ENCODE measurements at regions not wholly inside any gene's neighbourhood (a gene's known extent, or its start where the extent isn't known, plus 50 kb on each side); places are given as distances from the start of the nearest gene placed in this dataset.

- 18 to 42% methylated on average over 4 of the region's 4 CpGs for WGBS, 2 donors
- Histone ChIP-seq H3K36me3 (ENCODE audit: control insufficient read depth in 1 of 2, insufficient read depth in 2 of 2, low read length in 1 of 2) (no peaks in the 10 kb centered on the region), H3K27me3 (ENCODE audit: control insufficient read depth in 1 of 2, insufficient read depth in 2 of 2, low read length in 1 of 2) (no peaks in the 10 kb centered on the region), H3K4me3 (ENCODE audit: low read length in 2 of 2) (no peak overlapping the region), H3K27ac (ENCODE audit: low read depth in 1 of 2, low read length in 2 of 2) (no peak overlapping the region), H3K4me1 (ENCODE audit: control insufficient read depth in 1 of 2, insufficient read depth in 2 of 2, low read length in 2 of 2) (no peaks in the 10 kb centered on the region), H3K9me3 (ENCODE audit: control insufficient read depth, low read length) (no peaks in the 10 kb centered on the region)
- intact Hi-C loops (cut with DNase I): no loop called here
- no peak for ATAC-seq (ENCODE audit: low FRiP score)
- DNase-seq: peak in 1 of 2 donors; percentile 52
Measured at GRCh38 chr16:65658349-65658748, 536.5 kb upstream of the CDH11 start.

DNA sequence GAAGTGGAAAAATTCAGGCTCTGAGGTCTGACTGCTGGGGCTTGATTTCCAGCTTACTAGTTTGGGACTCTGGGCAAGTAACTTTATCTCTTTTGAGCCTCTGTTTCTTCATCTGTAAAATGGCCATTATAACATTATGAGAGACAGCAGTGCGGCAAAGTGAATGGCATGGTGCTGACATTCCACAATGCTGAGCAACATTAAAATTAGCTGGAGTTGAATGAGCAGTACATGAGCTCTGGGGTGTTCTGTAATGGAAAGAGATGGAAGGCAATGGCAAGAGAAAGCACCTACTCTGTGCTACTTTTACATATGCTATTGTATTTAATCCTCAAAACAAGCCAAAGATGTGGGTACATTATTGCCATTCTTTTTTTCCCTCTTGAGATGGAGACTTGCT lies 535.7 kb upstream of the CDH11 start:
- Histone ChIP-seq H3K4me1 (ENCODE audit: control insufficient read depth in 1 of 2, insufficient read depth in 2 of 2, low read length in 2 of 2) (no peaks in the 10 kb centered on the region), H3K9me3 (ENCODE audit: control insufficient read depth, low read length) (no peaks in the 10 kb centered on the region), H3K36me3 (ENCODE audit: control insufficient read depth in 1 of 2, insufficient read depth in 2 of 2, low read length in 1 of 2) (no peaks in the 10 kb centered on the region), H3K27ac (ENCODE audit: low read depth in 1 of 2, low read length in 2 of 2) (no peak overlapping the region), H3K27me3 (ENCODE audit: control insufficient read depth in 1 of 2, insufficient read depth in 2 of 2, low read length in 1 of 2) (no peaks in the 10 kb centered on the region), H3K4me3 (ENCODE audit: low read length in 2 of 2) (no peak overlapping the region)
- intact Hi-C loops (cut with DNase I): no loop called here
- ATAC-seq (ENCODE audit: low FRiP score) (no peak), DNase-seq (no peak)
- 94 to 100% methylated on average over 1 of the region's 1 CpG for WGBS, 2 donors

- Histone ChIP-seq H3K36me3 (ENCODE audit: control insufficient read depth in 1 of 2, insufficient read depth in 2 of 2, low read length in 1 of 2) (no peaks in the 10 kb centered on the region), H3K4me3 (ENCODE audit: low read length in 2 of 2) (no peak overlapping the region), H3K9me3 (ENCODE audit: control insufficient read depth, low read length) (no peaks in the 10 kb centered on the region), H3K4me1 (ENCODE audit: control insufficient read depth in 1 of 2, insufficient read depth in 2 of 2, low read length in 2 of 2) (no peaks in the 10 kb centered on the region), H3K27ac (ENCODE audit: low read depth in 1 of 2, low read length in 2 of 2) (no peak overlapping the region), H3K27me3 (ENCODE audit: control insufficient read depth in 1 of 2, insufficient read depth in 2 of 2, low read length in 1 of 2) (no peaks in the 10 kb centered on the region)
- DNase-seq (no peak), ATAC-seq (ENCODE audit: low FRiP score) (no peak)
- intact Hi-C loops (cut with DNase I): no loop called here
- 84% methylated on average over 6 of the region's 6 CpGs for WGBS, 2 donors
Measured at GRCh38 chr16:65657071-65657494, 535.2 kb upstream of the CDH11 start.

DNA sequence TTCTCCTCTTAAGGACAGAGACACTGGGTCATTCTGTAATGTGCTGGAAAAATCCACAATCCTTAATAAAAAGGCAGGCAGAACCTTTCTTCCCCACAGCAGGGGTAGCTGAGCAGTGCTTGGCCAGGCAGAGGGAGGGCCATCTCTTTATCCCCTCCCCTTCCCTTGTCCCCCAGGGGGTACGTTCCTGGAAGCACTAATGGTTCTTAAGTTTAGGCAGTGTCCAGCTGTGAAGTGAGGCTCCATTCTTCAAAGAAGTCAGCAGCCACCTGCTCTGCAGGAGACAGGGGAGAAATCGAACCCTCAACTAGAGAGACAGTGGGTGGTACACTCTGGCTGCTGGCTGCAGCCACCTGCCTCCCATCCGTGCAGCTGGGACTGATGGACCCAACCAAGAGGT lies 533.9 kb upstream of the CDH11 start:
- 82 to 90% methylated on average over 3 of the region's 3 CpGs for whole genome bisulfite sequencing, 2 donors

DNA sequence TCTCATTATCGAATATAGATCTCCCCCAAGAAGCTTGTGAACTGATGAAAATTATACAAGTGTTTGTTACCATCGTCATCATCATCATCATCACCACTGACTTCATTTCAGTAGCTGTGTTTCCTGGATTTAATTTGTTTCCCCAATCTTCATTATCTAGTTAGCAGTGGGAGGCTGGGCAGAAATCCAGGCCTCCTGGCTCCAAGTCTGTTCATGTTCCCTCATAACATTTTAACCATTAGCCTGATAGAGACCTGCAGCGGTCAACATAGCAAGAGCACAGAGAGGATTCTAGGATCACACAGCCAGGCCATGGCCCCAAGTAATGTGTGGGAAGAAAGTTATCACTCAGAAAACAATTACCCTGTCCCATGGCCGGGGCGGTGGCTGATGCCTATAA lies 526.2 kb upstream of the CDH11 start:
- Histone ChIP-seq H3K27me3 (ENCODE audit: control insufficient read depth in 1 of 2, insufficient read depth in 2 of 2, low read length in 1 of 2) (no peaks in the 10 kb centered on the region), H3K4me3 (ENCODE audit: low read length in 2 of 2) (no peak overlapping the region), H3K27ac (ENCODE audit: low read depth in 1 of 2, low read length in 2 of 2) (no peak overlapping the region), H3K36me3 (ENCODE audit: control insufficient read depth in 1 of 2, insufficient read depth in 2 of 2, low read length in 1 of 2) (no peaks in the 10 kb centered on the region), H3K4me1 (ENCODE audit: control insufficient read depth in 1 of 2, insufficient read depth in 2 of 2, low read length in 2 of 2) (no peaks in the 10 kb centered on the region), H3K9me3 (ENCODE audit: control insufficient read depth, low read length) (no peaks in the 10 kb centered on the region)
- DNase-seq: no peak
- no peak for ATAC-seq (ENCODE audit: low FRiP score)
- intact Hi-C loops (cut with DNase I): no loop called here
- WGBS, 2 donors: 97 to 98% methylated on average over 5 of the region's 5 CpGs

More for the DNA sequence above, 533.9 kb upstream of the CDH11 start:
- Histone ChIP-seq H3K27ac (ENCODE audit: low read depth in 1 of 2, low read length in 2 of 2) (no peak overlapping the region), H3K4me1 (ENCODE audit: control insufficient read depth in 1 of 2, insufficient read depth in 2 of 2, low read length in 2 of 2) (no peaks in the 10 kb centered on the region), H3K4me3 (ENCODE audit: low read length in 2 of 2) (no peak overlapping the region), H3K9me3 (ENCODE audit: control insufficient read depth, low read length) (no peaks in the 10 kb centered on the region), H3K36me3 (ENCODE audit: control insufficient read depth in 1 of 2, insufficient read depth in 2 of 2, low read length in 1 of 2) (no peaks in the 10 kb centered on the region), H3K27me3 (ENCODE audit: control insufficient read depth in 1 of 2, insufficient read depth in 2 of 2, low read length in 1 of 2) (no peaks in the 10 kb centered on the region)
- DNase-seq (no peak), ATAC-seq (ENCODE audit: low FRiP score) (no peak)
- intact Hi-C loops (cut with DNase I): no loop called here

DNA sequence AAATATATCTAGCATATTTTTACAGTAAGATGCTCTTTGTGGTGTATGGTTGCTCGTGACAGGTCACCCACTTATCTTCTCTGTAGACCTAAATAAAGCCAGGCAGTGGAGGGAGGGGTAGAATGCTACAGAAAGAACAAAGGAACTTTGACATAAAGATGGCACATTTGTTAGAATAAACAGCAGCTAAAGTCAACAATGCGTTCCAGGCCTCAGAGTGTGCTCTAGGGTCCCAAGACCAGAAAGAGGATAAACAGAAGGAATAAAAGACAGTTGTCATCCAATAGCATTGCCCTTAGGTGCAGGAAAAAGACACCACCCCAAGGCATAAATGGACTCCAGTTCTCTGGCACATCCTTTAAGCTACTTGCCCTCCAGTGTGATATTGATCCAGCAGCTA lies 523.0 kb upstream of the CDH11 start:
- intact Hi-C loops (cut with DNase I): no loop called here
- Histone ChIP-seq H3K27me3 (ENCODE audit: control insufficient read depth in 1 of 2, insufficient read depth in 2 of 2, low read length in 1 of 2) (no peaks in the 10 kb centered on the region), H3K4me1 (ENCODE audit: control insufficient read depth in 1 of 2, insufficient read depth in 2 of 2, low read length in 2 of 2) (no peaks in the 10 kb centered on the region), H3K36me3 (ENCODE audit: control insufficient read depth in 1 of 2, insufficient read depth in 2 of 2, low read length in 1 of 2) (no peaks in the 10 kb centered on the region), H3K4me3 (ENCODE audit: low read length in 2 of 2) (no peak overlapping the region), H3K9me3 (ENCODE audit: control insufficient read depth, low read length) (no peaks in the 10 kb centered on the region), H3K27ac (ENCODE audit: low read depth in 1 of 2, low read length in 2 of 2) (no peak overlapping the region)
- DNase-seq (no peak), ATAC-seq (ENCODE audit: low FRiP score) (no peak)
- WGBS, 2 donors: 88 to 92% methylated on average over 2 of the region's 2 CpGs

GRCh38 chr16:65641762-65642289 lies 520.0 kb upstream of the CDH11 start:
- no peaks in the 10 kb centered on the region for H3K27me3 ChIP-seq (ENCODE audit: control insufficient read depth in 1 of 2, insufficient read depth in 2 of 2, low read length in 1 of 2)
- H3K4me1 ChIP-seq (ENCODE audit: control insufficient read depth in 1 of 2, insufficient read depth in 2 of 2, low read length in 2 of 2): no peaks in the 10 kb centered on the region
- H3K9me3 ChIP-seq (ENCODE audit: control insufficient read depth, low read length): no peaks in the 10 kb centered on the region
- no peak overlapping the region for H3K27ac ChIP-seq (ENCODE audit: low read depth in 1 of 2, low read length in 2 of 2)
- DNase-seq (no peak), ATAC-seq (ENCODE audit: low FRiP score) (no peak)
- intact Hi-C loops (cut with DNase I): no loop called here
- H3K36me3 ChIP-seq (ENCODE audit: control insufficient read depth in 1 of 2, insufficient read depth in 2 of 2, low read length in 1 of 2): no peaks in the 10 kb centered on the region
- WGBS, 2 donors: 95 to 97% methylated on average over 3 of the region's 3 CpGs
- no peak overlapping the region for H3K4me3 ChIP-seq (ENCODE audit: low read length in 2 of 2)

- intact Hi-C loops (cut with DNase I): no loop called here
- H3K36me3 ChIP-seq (ENCODE audit: control insufficient read depth in 1 of 2, insufficient read depth in 2 of 2, low read length in 1 of 2): no peaks in the 10 kb centered on the region
- H3K27me3 ChIP-seq (ENCODE audit: control insufficient read depth in 1 of 2, insufficient read depth in 2 of 2, low read length in 1 of 2): no peaks in the 10 kb centered on the region
- no peak overlapping the region for H3K4me3 ChIP-seq (ENCODE audit: low read length in 2 of 2)
- no peaks in the 10 kb centered on the region for H3K9me3 ChIP-seq (ENCODE audit: control insufficient read depth, low read length)
- H3K27ac ChIP-seq (ENCODE audit: low read depth in 1 of 2, low read length in 2 of 2): no peak overlapping the region
- ATAC-seq (ENCODE audit: low FRiP score) (no peak), DNase-seq (no peak)
- no peaks in the 10 kb centered on the region for H3K4me1 ChIP-seq (ENCODE audit: control insufficient read depth in 1 of 2, insufficient read depth in 2 of 2, low read length in 2 of 2)
- WGBS, 2 donors: 94 to 97% methylated on average over 3 of the region's 3 CpGs
Measured at GRCh38 chr16:65641049-65641761, 519.3 kb upstream of the CDH11 start.

- 97 to 100% methylated on average over 1 of the region's 1 CpG for WGBS, 2 donors
- H3K9me3 ChIP-seq (ENCODE audit: control insufficient read depth, low read length): no peaks in the 10 kb centered on the region
- H3K36me3 ChIP-seq (ENCODE audit: control insufficient read depth in 1 of 2, insufficient read depth in 2 of 2, low read length in 1 of 2): no peaks in the 10 kb centered on the region
- intact Hi-C loops (cut with DNase I): no loop called here
- no peak overlapping the region for H3K4me3 ChIP-seq (ENCODE audit: low read length in 2 of 2)
- no peak for ATAC-seq (ENCODE audit: low FRiP score)
- H3K27me3 ChIP-seq (ENCODE audit: control insufficient read depth in 1 of 2, insufficient read depth in 2 of 2, low read length in 1 of 2): no peaks in the 10 kb centered on the region
- no peaks in the 10 kb centered on the region for H3K4me1 ChIP-seq (ENCODE audit: control insufficient read depth in 1 of 2, insufficient read depth in 2 of 2, low read length in 2 of 2)
- no peak for DNase-seq
- no peak overlapping the region for H3K27ac ChIP-seq (ENCODE audit: low read depth in 1 of 2, low read length in 2 of 2)
Measured at GRCh38 chr16:65634833-65635232, 513.0 kb upstream of the CDH11 start.
